Ishikawa (cell line): ENCODE measurements at regions not wholly inside any gene's neighbourhood (a gene's known extent, or its start where the extent isn't known, plus 50 kb on each side); places are given as distances from the start of the nearest gene placed in this dataset.

Experiments used
- MAX ChIP-seq: IDR thresholded peaks from 2 replicates; pipeline ENCODE4 v1.6.1; 2012
- RAD21 ChIP-seq: IDR thresholded peaks from 2 replicates; pipeline ENCODE4 v1.6.1; 2012; ENCODE audit warnings: low read depth
- TAF1 ChIP-seq: IDR thresholded peaks from 2 replicates; pipeline ENCODE4 v1.6.1; 2012; ENCODE audit warnings: low read depth, mild to moderate bottlenecking
- TF ChIP-seq, protein P1 (sequence below): IDR thresholded peaks from 2 replicates; pipeline ENCODE4 v1.6.1; 2012; ENCODE audit warnings: low read depth, mild to moderate bottlenecking

- no peak for TF ChIP-seq TAF1
- TF ChIP-seq MAX: no peak
- TF ChIP-seq, protein P1, sequence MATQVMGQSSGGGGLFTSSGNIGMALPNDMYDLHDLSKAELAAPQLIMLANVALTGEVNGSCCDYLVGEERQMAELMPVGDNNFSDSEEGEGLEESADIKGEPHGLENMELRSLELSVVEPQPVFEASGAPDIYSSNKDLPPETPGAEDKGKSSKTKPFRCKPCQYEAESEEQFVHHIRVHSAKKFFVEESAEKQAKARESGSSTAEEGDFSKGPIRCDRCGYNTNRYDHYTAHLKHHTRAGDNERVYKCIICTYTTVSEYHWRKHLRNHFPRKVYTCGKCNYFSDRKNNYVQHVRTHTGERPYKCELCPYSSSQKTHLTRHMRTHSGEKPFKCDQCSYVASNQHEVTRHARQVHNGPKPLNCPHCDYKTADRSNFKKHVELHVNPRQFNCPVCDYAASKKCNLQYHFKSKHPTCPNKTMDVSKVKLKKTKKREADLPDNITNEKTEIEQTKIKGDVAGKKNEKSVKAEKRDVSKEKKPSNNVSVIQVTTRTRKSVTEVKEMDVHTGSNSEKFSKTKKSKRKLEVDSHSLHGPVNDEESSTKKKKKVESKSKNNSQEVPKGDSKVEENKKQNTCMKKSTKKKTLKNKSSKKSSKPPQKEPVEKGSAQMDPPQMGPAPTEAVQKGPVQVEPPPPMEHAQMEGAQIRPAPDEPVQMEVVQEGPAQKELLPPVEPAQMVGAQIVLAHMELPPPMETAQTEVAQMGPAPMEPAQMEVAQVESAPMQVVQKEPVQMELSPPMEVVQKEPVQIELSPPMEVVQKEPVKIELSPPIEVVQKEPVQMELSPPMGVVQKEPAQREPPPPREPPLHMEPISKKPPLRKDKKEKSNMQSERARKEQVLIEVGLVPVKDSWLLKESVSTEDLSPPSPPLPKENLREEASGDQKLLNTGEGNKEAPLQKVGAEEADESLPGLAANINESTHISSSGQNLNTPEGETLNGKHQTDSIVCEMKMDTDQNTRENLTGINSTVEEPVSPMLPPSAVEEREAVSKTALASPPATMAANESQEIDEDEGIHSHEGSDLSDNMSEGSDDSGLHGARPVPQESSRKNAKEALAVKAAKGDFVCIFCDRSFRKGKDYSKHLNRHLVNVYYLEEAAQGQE: no peak
- no peak for TF ChIP-seq RAD21
These were observed 108.7 kb upstream of the INSIG1 start for GRCh38 chr7:155188821-155189581.
